ENCODE measurements at regions not wholly inside any gene's neighbourhood (a gene's known extent, or its start where the extent isn't known, plus 50 kb on each side); places are given as distances from the start of the nearest gene placed in this dataset.
"Not testable (repeated sequence)": the region's sequence is repeated elsewhere in the genome, so short reads cannot be mapped to it uniquely, and the experiment has no call there.

DNA sequence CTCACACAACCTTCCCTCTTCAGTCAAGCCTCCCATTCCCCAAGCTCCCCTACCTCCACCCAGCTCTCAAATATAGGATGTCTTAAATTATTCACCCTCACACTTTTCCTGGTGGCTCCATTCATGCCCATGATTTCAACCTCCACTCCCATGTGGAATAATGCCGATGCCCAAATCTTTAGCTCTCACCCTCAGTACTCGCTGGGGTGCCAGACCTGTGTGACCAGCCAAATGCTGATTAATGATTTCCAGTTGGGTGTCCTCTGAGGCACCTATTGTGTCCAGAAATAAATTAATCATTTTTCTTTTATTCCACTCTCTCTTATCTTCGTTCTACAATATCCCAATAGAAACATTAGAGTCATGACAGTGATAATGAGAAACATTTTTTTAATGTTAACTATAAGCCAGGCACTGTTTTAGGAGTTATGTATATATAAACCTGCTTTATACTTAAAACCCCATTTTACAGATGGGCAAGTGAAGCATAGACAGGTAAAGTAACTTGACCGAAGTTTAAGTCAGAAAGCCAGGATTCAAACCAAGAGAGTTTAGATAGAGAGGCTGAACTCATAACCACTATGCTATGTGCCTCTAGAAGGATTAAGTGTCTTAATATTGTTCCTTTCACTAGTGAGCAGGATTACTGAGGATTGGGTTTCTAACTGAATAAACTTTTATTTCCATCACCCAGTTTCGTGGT is 209.7 kb downstream of the DUSP10 start:
- no peak for DNase-seq (ENCODE audit: low read depth in 4 of 6, low spot score in 6 of 6)
- no CpG with 5 or more reads among the region's 5 CpGs for WGBS (ENCODE audit: insufficient coverage)
- peaks cover 9% of the 10 kb centered on the region for H3K27me3 ChIP-seq (ENCODE audit: control insufficient read depth, insufficient read depth, low read length)

DNA sequence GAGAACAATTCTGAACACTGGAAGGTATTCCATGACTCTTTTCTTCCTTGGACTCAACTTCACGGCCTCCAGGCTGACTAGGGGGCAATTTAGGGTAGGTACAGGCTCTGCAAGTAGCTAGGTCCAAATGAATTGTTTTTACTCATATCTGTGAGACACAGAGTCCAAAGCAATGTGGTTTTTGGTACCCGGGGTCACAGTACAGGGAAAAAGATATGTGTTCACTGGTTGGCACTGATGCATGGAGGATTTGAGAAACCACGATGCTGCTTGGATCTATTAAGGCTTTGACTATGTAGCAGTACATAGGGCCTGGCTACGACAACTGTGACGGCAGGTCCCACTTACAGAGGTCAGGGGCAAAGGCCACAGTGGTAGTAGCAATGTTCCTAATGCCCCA is 200.6 kb downstream of the DUSP10 start:
- no peaks in the 10 kb centered on the region for H3K9me3 ChIP-seq (ENCODE audit: control insufficient read depth, insufficient read depth, low read length)
- 95% methylated on average over 4 of the region's 5 CpGs for WGBS (ENCODE audit: insufficient coverage)
- H3K4me1 ChIP-seq (ENCODE audit: control insufficient read depth, insufficient read depth, low read length): no peaks in the 10 kb centered on the region
- no peak overlapping the region for H3K4me3 ChIP-seq (ENCODE audit: low read depth, low read length)
- no peak for DNase-seq (ENCODE audit: low read depth in 4 of 6, low spot score in 6 of 6)
- H3K36me3 ChIP-seq (ENCODE audit: control insufficient read depth, insufficient read depth, low read length): no peaks in the 10 kb centered on the region
- H3K27me3 ChIP-seq (ENCODE audit: control insufficient read depth, insufficient read depth, low read length): peaks cover 2% of the 10 kb centered on the region
- H3K27ac ChIP-seq (ENCODE audit: low read depth, low read length): no peak overlapping the region

More for the DNA sequence above, 209.7 kb downstream of the DUSP10 start:
- H3K4me1 ChIP-seq (ENCODE audit: control insufficient read depth, insufficient read depth, low read length): peaks cover 4% of the 10 kb centered on the region
- no peaks in the 10 kb centered on the region for H3K9me3 ChIP-seq (ENCODE audit: control insufficient read depth, insufficient read depth, low read length)
- no peaks in the 10 kb centered on the region for H3K36me3 ChIP-seq (ENCODE audit: control insufficient read depth, insufficient read depth, low read length)
- H3K4me3 ChIP-seq (ENCODE audit: low read depth, low read length): no peak overlapping the region
- no peak overlapping the region for H3K27ac ChIP-seq (ENCODE audit: low read depth, low read length)

DNA sequence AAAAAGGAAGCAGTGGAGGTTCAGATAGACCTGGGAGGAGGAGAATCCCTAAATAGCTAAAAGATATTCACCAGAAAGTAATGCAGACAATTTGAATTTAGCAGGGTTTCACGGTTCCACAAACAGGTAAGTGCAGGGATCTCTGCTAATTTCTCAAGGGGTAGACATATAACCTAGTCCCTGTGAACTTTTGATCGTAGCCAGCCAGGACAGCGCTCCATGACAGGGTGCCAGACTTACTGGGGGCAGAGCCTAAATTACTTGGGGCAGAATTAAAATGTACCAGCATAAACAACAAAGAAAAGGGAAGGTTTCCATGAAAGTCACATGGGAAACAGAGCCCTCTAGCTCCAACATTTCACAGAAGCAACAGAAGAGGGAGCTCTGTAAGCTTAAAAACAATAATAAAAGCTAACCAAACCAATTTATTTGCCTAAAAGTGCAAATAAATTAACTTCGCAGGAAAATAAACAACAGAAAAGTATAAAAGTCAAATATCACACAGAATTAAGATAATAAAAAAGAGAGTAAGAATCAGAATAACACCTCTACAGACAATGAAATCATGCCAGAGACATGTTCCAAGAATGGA is 198.3 kb downstream of the DUSP10 start:
- DNase-seq (ENCODE audit: low read depth in 4 of 6, low spot score in 6 of 6): peak in 2 of 6 donors; percentile 19
- no peaks in the 10 kb centered on the region for H3K4me1 ChIP-seq (ENCODE audit: control insufficient read depth, insufficient read depth, low read length)
- no peak overlapping the region for H3K4me3 ChIP-seq (ENCODE audit: low read depth, low read length)
- H3K27ac ChIP-seq (ENCODE audit: low read depth, low read length): no peak overlapping the region
- H3K9me3 ChIP-seq (ENCODE audit: control insufficient read depth, insufficient read depth, low read length): no peaks in the 10 kb centered on the region
- WGBS (ENCODE audit: insufficient coverage): 90% methylated on average over 2 of the region's 4 CpGs
- H3K27me3 ChIP-seq (ENCODE audit: control insufficient read depth, insufficient read depth, low read length): no peaks in the 10 kb centered on the region
- H3K36me3 ChIP-seq (ENCODE audit: control insufficient read depth, insufficient read depth, low read length): no peaks in the 10 kb centered on the region

DNA sequence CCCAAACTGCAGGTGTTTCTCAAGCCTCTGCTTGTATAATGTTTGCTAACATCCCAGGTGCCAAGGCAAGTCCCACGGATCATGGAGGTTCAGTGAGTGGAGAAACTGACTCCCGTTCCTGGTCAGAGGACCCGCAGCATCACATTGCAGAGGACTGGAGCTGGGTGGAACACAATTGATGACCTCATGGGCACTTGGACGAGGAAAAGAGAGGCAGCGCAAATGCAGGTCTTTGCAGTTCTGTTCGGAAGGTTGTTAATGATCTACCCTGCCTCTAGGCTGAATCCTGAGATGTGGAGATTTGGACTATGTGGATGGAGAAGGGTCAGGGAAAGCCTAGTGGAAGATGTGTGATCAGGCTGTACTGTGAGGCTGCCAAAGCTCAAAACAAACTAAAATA is 192.9 kb downstream of the DUSP10 start:
- H3K27me3 ChIP-seq (ENCODE audit: control insufficient read depth, insufficient read depth, low read length): no peaks in the 10 kb centered on the region
- 90% methylated on average over 6 of the region's 6 CpGs for WGBS (ENCODE audit: insufficient coverage)
- no peaks in the 10 kb centered on the region for H3K36me3 ChIP-seq (ENCODE audit: control insufficient read depth, insufficient read depth, low read length)
- no peaks in the 10 kb centered on the region for H3K4me1 ChIP-seq (ENCODE audit: control insufficient read depth, insufficient read depth, low read length)
- H3K27ac ChIP-seq (ENCODE audit: low read depth, low read length): no peak overlapping the region
- H3K4me3 ChIP-seq (ENCODE audit: low read depth, low read length): no peak overlapping the region
- no peaks in the 10 kb centered on the region for H3K9me3 ChIP-seq (ENCODE audit: control insufficient read depth, insufficient read depth, low read length)
- DNase-seq (ENCODE audit: low read depth in 4 of 6, low spot score in 6 of 6): no peak

DNA sequence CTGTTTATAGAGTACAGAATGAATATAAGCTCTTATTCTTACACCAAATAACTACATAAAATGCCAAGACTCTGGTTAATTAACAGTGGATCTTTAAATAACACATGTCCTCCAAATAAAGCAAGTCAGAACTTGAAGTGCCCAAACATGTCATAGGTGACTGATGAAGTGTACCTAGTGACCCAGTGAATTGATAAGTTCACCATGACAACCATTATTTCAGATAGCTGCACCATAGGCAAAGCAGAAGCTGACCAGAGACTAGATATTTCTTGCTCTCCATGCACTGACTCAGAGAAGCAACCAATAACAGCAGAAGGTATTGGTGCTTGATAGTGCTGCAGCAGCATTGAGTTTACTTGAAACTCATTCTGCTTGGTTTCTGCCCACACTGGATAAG is 192.1 kb downstream of the DUSP10 start:
- Histone ChIP-seq H3K36me3 (ENCODE audit: control insufficient read depth, insufficient read depth, low read length) (no peaks in the 10 kb centered on the region), H3K4me3 (ENCODE audit: low read depth, low read length) (no peak overlapping the region), H3K27ac (ENCODE audit: low read depth, low read length) (no peak overlapping the region), H3K9me3 (ENCODE audit: control insufficient read depth, insufficient read depth, low read length) (no peaks in the 10 kb centered on the region), H3K27me3 (ENCODE audit: control insufficient read depth, insufficient read depth, low read length) (no peaks in the 10 kb centered on the region), H3K4me1 (ENCODE audit: control insufficient read depth, insufficient read depth, low read length) (no peaks in the 10 kb centered on the region)
- no peak for DNase-seq (ENCODE audit: low read depth in 4 of 6, low spot score in 6 of 6)

DNA sequence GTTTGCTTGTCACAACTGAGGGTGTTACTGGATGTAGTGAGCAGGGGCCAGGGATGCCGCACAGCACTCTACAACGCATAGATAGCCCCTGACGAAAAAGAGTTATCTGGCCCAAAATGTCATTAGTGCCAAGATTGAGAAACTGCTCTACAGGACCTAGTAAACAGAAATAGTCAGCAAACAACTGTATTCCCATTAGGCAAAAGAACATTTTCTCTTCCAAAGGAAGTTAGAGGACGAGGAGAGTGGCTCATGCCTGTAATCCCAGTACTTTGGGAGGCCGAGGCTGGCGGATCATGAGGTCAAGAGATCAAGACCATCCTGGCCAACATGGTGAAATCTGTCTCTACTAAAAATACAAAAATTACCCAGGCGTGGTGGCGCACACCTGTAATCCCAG is 189.1 kb downstream of the DUSP10 start:
- H3K4me3 ChIP-seq (ENCODE audit: low read depth, low read length); H3K9me3 ChIP-seq (ENCODE audit: control insufficient read depth, insufficient read depth, low read length); DNase-seq (ENCODE audit: low read depth in 4 of 6, low spot score in 6 of 6); H3K4me1 ChIP-seq (ENCODE audit: control insufficient read depth, insufficient read depth, low read length); H3K36me3 ChIP-seq (ENCODE audit: control insufficient read depth, insufficient read depth, low read length); H3K27ac ChIP-seq (ENCODE audit: low read depth, low read length); H3K27me3 ChIP-seq (ENCODE audit: control insufficient read depth, insufficient read depth, low read length): not testable (repeated sequence)
- 95% methylated on average over 5 of the region's 8 CpGs for WGBS (ENCODE audit: insufficient coverage)

DNA sequence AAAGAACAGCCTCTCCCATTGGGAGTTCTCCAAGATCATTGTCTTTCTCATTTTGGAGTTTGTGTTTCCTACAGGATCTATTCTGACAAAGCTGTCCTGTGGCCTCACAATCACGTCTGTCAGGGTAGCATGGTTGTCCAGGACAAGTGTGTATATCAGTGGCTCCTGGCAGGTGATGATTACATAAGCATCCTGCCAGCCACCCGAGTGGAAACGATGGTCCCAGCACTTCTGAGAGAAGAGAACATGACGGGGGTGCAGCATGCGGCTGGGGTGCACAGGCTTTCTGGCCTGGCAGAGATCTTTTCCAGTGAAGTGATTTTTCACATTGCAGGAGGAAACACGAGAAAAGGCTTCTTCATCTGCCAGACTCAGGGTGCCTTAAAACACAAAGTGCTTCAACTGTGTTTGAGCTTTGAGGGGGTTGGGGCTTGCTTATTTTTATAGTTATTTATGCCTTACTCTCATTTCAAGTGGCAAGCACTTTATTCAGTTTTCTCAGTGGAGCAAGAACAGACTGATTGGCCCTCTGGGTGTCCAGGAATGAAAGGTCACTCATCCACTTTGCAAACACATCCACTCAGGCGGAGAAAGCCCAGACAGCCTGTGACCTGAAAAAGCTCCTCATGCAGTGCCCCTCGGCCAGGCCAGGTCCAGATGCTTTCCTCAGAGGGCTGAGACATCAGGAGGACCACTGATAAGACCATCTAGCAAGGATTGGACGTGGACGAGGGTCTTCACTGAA is 186.0 kb downstream of the DUSP10 start:
- Histone ChIP-seq H3K4me3 (ENCODE audit: low read depth, low read length) (no peak overlapping the region), H3K36me3 (ENCODE audit: control insufficient read depth, insufficient read depth, low read length) (no peaks in the 10 kb centered on the region), H3K27ac (ENCODE audit: low read depth, low read length) (no peak overlapping the region), H3K4me1 (ENCODE audit: control insufficient read depth, insufficient read depth, low read length) (no peaks in the 10 kb centered on the region), H3K9me3 (ENCODE audit: control insufficient read depth, insufficient read depth, low read length) (no peaks in the 10 kb centered on the region), H3K27me3 (ENCODE audit: control insufficient read depth, insufficient read depth, low read length) (no peaks in the 10 kb centered on the region)
- WGBS (ENCODE audit: insufficient coverage): 58% methylated on average over 10 of the region's 10 CpGs
- DNase-seq (ENCODE audit: low read depth in 4 of 6, low spot score in 6 of 6): no peak

DNA sequence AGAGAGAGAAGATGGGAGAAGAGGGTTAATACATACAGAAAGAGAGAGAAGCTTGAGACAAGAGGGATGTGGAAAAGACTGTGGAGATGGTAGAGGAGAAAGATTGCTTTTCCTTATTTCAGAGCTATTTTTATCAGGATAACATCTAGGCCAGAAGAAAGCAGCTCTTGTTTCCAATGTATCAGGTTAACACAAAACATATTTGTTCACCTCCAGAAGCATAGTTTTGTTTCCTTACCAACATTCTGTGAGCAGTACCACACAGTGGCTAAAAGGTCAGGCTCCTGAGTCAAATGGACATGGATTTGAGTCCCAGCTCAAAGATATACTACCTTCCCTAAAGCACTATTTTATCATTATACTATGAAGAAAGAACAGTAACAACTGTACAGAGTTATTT is 185.5 kb downstream of the DUSP10 start:
- Histone ChIP-seq H3K36me3 (ENCODE audit: control insufficient read depth, insufficient read depth, low read length) (no peaks in the 10 kb centered on the region), H3K4me3 (ENCODE audit: low read depth, low read length) (no peak overlapping the region), H3K27ac (ENCODE audit: low read depth, low read length) (no peak overlapping the region), H3K27me3 (ENCODE audit: control insufficient read depth, insufficient read depth, low read length) (no peaks in the 10 kb centered on the region), H3K4me1 (ENCODE audit: control insufficient read depth, insufficient read depth, low read length) (no peaks in the 10 kb centered on the region), H3K9me3 (ENCODE audit: control insufficient read depth, insufficient read depth, low read length) (no peaks in the 10 kb centered on the region)
- DNase-seq (ENCODE audit: low read depth in 4 of 6, low spot score in 6 of 6): no peak

DNA sequence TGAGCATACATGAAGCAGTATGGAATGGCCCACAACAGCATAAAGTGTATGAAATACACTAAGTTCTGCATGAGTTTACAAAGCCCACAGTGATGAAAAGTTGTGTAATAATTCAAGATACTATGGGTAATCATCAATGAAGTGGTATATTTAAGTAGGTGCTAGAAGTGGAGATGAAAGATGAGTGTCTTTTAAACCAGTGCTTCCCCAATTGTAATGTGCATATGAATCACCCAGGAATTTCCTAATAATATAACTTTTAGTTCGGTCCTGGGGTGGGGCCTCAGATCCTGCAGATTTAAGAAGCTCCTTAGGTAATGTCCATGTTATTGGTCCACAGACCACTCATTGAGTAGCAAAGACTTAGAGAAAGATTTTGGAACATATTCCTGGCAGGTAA is 184.9 kb downstream of the DUSP10 start:
- no peak overlapping the region for H3K27ac ChIP-seq (ENCODE audit: low read depth, low read length)
- no peaks in the 10 kb centered on the region for H3K9me3 ChIP-seq (ENCODE audit: control insufficient read depth, insufficient read depth, low read length)
- no CpG with 5 or more reads among the region's 1 CpG for WGBS (ENCODE audit: insufficient coverage)
- H3K4me1 ChIP-seq (ENCODE audit: control insufficient read depth, insufficient read depth, low read length): no peaks in the 10 kb centered on the region
- no peak for DNase-seq (ENCODE audit: low read depth in 4 of 6, low spot score in 6 of 6)
- H3K4me3 ChIP-seq (ENCODE audit: low read depth, low read length): no peak overlapping the region
- H3K27me3 ChIP-seq (ENCODE audit: control insufficient read depth, insufficient read depth, low read length): no peaks in the 10 kb centered on the region
- H3K36me3 ChIP-seq (ENCODE audit: control insufficient read depth, insufficient read depth, low read length): no peaks in the 10 kb centered on the region

DNA sequence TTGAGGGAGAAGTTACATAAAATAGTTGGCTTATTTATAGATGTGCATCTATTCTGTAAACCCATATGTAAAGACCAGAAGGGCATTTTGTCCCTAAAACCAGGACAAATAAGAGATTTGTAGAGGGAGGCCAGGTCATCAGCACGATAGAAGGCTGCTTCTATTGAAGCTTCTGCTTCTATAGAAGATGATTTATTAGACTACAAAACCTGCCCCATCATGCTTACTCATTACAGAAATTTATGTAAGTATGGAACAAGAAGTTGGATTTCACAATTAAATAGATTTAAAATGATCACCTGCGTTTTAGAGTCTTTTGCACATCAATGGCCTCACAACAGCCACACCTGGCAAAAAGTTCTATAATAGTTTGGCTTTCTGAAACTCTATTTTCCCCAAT is 183.5 kb downstream of the DUSP10 start:
- WGBS (ENCODE audit: insufficient coverage): 100% methylated on average over 1 of the region's 2 CpGs
- no peaks in the 10 kb centered on the region for H3K4me1 ChIP-seq (ENCODE audit: control insufficient read depth, insufficient read depth, low read length)

More for the DNA sequence above, 183.5 kb downstream of the DUSP10 start:
- H3K36me3 ChIP-seq (ENCODE audit: control insufficient read depth, insufficient read depth, low read length): no peaks in the 10 kb centered on the region
- no peak overlapping the region for H3K4me3 ChIP-seq (ENCODE audit: low read depth, low read length)
- H3K27me3 ChIP-seq (ENCODE audit: control insufficient read depth, insufficient read depth, low read length): no peaks in the 10 kb centered on the region
- H3K9me3 ChIP-seq (ENCODE audit: control insufficient read depth, insufficient read depth, low read length): no peaks in the 10 kb centered on the region
- no peak overlapping the region for H3K27ac ChIP-seq (ENCODE audit: low read depth, low read length)
- no peak for DNase-seq (ENCODE audit: low read depth in 4 of 6, low spot score in 6 of 6)
